ENCODE measurements at regions not wholly inside any gene's neighbourhood (a gene's known extent, or its start where the extent isn't known, plus 50 kb on each side); places are given as distances from the start of the nearest gene placed in this dataset.

GRCh38 chr6:71527886-71528285 lies 239.3 kb downstream of the OGFRL1 start:
- no peak for DNase-seq (ENCODE audit: low read depth)
- no peak for TF ChIP-seq CTCF (IDR thresholded peaks at IDR 0.05; ENCODE audit: control insufficient read depth, insufficient read depth, low read depth, low read length, missing control alignments)
- no peak overlapping the region for H3K4me3 ChIP-seq (ENCODE audit: control insufficient read depth, low read depth, low read length)

DNA sequence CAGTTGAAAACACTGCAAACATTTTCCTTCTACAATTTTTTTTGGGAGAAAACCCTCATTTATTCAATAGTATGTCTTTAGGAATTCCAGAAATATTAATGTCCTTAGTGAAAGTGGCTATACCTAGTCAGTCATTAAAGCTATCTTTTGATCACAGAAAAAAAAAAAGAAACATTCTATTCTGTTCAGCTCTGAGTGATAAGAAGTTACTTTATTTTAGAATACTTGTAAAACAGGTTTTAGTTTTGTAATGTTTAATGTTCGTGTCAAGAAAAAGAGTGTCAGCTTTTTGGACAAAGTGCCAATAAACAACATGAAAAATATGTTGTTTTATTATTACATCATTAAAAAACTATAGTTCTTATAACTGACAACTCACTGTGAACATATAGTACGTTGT lies 240.4 kb downstream of the OGFRL1 start:
- TF ChIP-seq CTCF (IDR thresholded peaks at IDR 0.05; ENCODE audit: control insufficient read depth, insufficient read depth, low read depth, low read length, missing control alignments), result no peak
- no peak for DNase-seq (ENCODE audit: low read depth)

DNA sequence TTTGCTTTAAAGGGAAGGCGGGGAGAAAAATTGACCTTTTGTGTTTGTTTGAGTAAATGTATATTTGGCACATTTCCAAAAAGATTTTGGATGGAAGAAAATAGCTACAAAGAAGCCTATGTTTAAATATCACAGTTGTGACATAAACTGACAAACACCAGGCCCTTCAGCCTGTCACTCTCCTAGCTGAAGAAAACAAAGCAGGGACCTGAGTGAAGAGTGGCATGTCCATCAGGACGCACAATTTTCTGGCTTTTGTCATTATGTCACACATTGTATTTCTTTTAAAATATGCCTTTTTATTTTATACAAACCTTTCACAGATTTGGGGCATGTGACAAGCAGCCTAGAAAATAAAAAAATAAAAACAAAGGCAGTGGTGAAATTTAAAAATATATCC lies 241.2 kb downstream of the OGFRL1 start:
- no peak for TF ChIP-seq CTCF (IDR thresholded peaks at IDR 0.05; ENCODE audit: control insufficient read depth, insufficient read depth, low read depth, low read length, missing control alignments)
- no peak overlapping the region for H3K4me3 ChIP-seq (ENCODE audit: control insufficient read depth, low read depth, low read length)
- no peak for DNase-seq (ENCODE audit: low read depth)

More for the DNA sequence above, 240.4 kb downstream of the OGFRL1 start:
- no peak overlapping the region for H3K4me3 ChIP-seq (ENCODE audit: control insufficient read depth, low read depth, low read length)

DNA sequence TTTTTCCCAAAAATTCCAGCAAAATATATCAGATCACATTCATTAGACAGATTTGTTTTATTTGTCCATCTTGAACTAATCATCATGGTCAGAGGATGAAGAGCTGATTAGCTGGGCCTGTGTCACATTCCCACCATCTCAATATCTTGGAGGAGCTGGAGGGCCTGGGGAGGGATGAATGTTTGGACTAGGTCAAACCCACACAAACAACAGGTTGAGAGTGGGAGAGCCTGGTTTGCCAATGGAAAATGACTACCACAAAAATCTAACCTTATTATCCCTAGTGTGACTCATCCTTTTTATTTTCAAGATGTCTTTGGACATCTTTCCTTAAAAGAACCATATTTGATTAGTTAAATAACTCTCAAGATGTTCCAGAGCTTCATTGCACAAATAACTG lies 242.4 kb downstream of the OGFRL1 start:
- no peak for TF ChIP-seq CTCF (IDR thresholded peaks at IDR 0.05; ENCODE audit: control insufficient read depth, insufficient read depth, low read depth, low read length, missing control alignments)
- no peak overlapping the region for H3K4me3 ChIP-seq (ENCODE audit: control insufficient read depth, low read depth, low read length)
- DNase-seq (ENCODE audit: low read depth), result peak; percentile 46

GRCh38 chr6:71531841-71532240 lies 243.2 kb downstream of the OGFRL1 start:
- no peak for TF ChIP-seq CTCF (IDR thresholded peaks at IDR 0.05; ENCODE audit: control insufficient read depth, insufficient read depth, low read depth, low read length, missing control alignments)
- H3K4me3 ChIP-seq (ENCODE audit: control insufficient read depth, low read depth, low read length), result no peak overlapping the region
- DNase-seq (ENCODE audit: low read depth), result no peak

DNA sequence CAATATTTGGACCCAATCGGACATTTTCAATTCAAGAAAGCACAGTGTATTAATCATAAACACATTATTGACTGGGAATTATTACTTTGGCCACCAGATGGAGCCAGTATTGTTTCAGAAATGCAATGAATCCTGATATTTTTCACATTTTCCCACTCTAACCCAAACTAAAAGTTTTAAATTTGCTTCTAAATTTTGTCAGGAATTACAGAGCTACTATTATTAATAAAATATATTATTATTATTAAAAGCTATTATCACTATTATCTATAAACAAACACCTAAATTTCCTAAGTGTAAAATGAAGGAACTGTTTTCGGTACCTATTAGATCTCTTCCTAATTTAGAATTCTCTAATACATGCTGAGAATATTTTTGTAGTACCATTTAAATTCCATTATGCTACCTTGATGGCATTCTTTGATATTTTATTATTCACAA lies 245.3 kb downstream of the OGFRL1 start:
- H3K4me3 ChIP-seq (ENCODE audit: control insufficient read depth, low read depth, low read length), result no peak overlapping the region
- TF ChIP-seq CTCF (IDR thresholded peaks at IDR 0.05; ENCODE audit: control insufficient read depth, insufficient read depth, low read depth, low read length, missing control alignments), result peak; percentile 46
- no peak for DNase-seq (ENCODE audit: low read depth)

DNA sequence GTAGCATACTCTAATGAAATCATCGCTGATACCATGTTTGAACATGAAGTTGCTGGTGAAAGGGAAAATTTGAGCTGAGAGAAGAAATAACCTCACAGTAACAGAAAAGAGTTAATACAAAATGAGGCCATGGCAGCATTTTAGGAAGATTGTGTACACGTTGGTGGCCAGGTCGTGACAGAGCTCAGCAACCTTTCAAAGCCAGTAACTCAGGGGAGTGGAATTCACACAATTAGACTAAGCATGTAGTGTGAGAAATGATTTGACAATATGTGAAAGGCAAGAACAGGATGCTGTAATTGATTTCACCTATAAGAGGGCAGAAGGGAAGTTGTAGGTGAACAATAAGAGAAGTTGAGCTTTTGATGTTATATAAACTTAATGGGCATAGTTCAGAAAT lies 246.3 kb downstream of the OGFRL1 start:
- no peak for DNase-seq (ENCODE audit: low read depth)
- no peak overlapping the region for H3K4me3 ChIP-seq (ENCODE audit: control insufficient read depth, low read depth, low read length)
- TF ChIP-seq CTCF (IDR thresholded peaks at IDR 0.05; ENCODE audit: control insufficient read depth, insufficient read depth, low read depth, low read length, missing control alignments), result no peak

All from AG09309 (cell line).